C4-2B (cell line): ENCODE measurements at regions not wholly inside any gene's neighbourhood (a gene's known extent, or its start where the extent isn't known, plus 50 kb on each side); places are given as distances from the start of the nearest gene placed in this dataset.

Source experiments
- ZFX ChIP-seq: fragments of 450-650 bp; IDR thresholded peaks from 2 replicates; pipeline ENCODE4 v1.6.1; 2017
- TF ChIP-seq, protein P1 (sequence below): fragments of 450-650 bp; conservative IDR thresholded peaks from 2 replicates; pipeline ENCODE4 v1.5.1; 2017; ENCODE audit warnings: mild to moderate bottlenecking

GRCh38 chr13:70390064-70390463 is 281.8 kb upstream of the KLHL1 start:
- TF ChIP-seq, protein P1, sequence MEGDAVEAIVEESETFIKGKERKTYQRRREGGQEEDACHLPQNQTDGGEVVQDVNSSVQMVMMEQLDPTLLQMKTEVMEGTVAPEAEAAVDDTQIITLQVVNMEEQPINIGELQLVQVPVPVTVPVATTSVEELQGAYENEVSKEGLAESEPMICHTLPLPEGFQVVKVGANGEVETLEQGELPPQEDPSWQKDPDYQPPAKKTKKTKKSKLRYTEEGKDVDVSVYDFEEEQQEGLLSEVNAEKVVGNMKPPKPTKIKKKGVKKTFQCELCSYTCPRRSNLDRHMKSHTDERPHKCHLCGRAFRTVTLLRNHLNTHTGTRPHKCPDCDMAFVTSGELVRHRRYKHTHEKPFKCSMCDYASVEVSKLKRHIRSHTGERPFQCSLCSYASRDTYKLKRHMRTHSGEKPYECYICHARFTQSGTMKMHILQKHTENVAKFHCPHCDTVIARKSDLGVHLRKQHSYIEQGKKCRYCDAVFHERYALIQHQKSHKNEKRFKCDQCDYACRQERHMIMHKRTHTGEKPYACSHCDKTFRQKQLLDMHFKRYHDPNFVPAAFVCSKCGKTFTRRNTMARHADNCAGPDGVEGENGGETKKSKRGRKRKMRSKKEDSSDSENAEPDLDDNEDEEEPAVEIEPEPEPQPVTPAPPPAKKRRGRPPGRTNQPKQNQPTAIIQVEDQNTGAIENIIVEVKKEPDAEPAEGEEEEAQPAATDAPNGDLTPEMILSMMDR = no peak
- TF ChIP-seq ZFX = no peak
